Nephron progenitor cell (in vitro differentiated cells): ENCODE measurements at regions not wholly inside any gene's neighbourhood (a gene's known extent, or its start where the extent isn't known, plus 50 kb on each side); places are given as distances from the start of the nearest gene placed in this dataset.

ENCODE experiments used
- DNase-seq: peaks from one replicate; pipeline ENCODE4 v3.0.0; 2021
- H3K27ac Mint-ChIP-seq: 2 replicates; pipeline ENCODE4 v1.8.0; 2021; ENCODE audit warnings: mild to moderate bottlenecking, moderate library complexity, mixed read lengths
- H3K27me3 Mint-ChIP-seq: 2 replicates; pipeline ENCODE4 v1.8.0; 2021; ENCODE audit warnings: mild to moderate bottlenecking, low read depth, mixed read lengths; ENCODE audit not compliant: poor library complexity
- H3K36me3 Mint-ChIP-seq: 2 replicates; pipeline ENCODE4 v1.8.0; 2021; ENCODE audit warnings: low read depth, mixed read lengths
- H3K4me1 Mint-ChIP-seq: 2 replicates; pipeline ENCODE4 v1.8.0; 2021; ENCODE audit warnings: mixed read lengths
- H3K4me3 Mint-ChIP-seq: 2 replicates; pipeline ENCODE4 v1.8.0; 2021; ENCODE audit warnings: mild to moderate bottlenecking, moderate library complexity, mixed read lengths
- H3K9me3 Mint-ChIP-seq: 2 replicates; pipeline ENCODE4 v1.8.0; 2021; ENCODE audit warnings: mild to moderate bottlenecking, moderate library complexity, mixed read lengths
- TF ChIP-seq, protein P1 (sequence below): fragments of 200-600 bp; sonication (generic); IDR thresholded peaks from 2 replicates; pipeline ENCODE4 v1.5.0; 2021; ENCODE audit warnings: antibody characterized with exemption

DNA sequence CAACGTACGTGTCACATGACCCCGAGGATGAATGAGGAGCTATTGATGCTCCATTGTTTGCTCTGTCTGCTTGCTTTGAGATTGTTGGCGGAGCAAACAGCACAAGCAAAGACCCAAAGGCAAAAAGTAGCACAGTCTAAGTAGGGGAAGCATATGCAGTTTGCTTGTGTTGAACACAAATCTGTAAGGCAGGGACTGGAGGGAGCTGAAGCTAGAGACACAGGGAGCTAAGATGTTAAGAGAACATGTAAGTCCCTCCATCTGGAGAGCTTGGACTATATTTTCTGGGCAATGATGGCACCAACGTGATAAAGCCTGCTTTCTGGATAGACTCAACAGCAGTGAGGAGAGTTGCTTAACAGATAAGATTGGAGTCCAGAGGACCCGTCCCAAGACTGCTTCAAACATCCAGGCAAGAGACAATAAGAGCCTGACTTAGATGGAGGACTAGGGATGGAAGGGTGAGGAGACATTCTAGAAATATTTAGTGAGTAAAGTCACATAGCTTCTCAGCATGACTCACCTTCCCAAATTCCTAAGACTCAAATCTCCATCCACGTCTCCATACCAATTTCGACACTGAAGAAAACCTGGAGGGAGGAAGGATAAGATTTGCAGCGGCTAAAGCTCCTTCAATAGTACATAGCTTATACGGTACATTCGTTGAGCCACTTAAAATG, 88.1 kb upstream of the KLF7 start:
- no peak overlapping the region for H3K4me3 Mint-ChIP-seq
- no peak for DNase-seq
- H3K36me3 Mint-ChIP-seq: no peaks in the 10 kb centered on the region
- peaks cover 42% of the 10 kb centered on the region for H3K4me1 Mint-ChIP-seq
- H3K27ac Mint-ChIP-seq: no peak overlapping the region
- TF ChIP-seq, protein P1, sequence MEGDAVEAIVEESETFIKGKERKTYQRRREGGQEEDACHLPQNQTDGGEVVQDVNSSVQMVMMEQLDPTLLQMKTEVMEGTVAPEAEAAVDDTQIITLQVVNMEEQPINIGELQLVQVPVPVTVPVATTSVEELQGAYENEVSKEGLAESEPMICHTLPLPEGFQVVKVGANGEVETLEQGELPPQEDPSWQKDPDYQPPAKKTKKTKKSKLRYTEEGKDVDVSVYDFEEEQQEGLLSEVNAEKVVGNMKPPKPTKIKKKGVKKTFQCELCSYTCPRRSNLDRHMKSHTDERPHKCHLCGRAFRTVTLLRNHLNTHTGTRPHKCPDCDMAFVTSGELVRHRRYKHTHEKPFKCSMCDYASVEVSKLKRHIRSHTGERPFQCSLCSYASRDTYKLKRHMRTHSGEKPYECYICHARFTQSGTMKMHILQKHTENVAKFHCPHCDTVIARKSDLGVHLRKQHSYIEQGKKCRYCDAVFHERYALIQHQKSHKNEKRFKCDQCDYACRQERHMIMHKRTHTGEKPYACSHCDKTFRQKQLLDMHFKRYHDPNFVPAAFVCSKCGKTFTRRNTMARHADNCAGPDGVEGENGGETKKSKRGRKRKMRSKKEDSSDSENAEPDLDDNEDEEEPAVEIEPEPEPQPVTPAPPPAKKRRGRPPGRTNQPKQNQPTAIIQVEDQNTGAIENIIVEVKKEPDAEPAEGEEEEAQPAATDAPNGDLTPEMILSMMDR: no peak
- H3K9me3 Mint-ChIP-seq: no peaks in the 10 kb centered on the region
- H3K27me3 Mint-ChIP-seq: no peaks in the 10 kb centered on the region

DNA sequence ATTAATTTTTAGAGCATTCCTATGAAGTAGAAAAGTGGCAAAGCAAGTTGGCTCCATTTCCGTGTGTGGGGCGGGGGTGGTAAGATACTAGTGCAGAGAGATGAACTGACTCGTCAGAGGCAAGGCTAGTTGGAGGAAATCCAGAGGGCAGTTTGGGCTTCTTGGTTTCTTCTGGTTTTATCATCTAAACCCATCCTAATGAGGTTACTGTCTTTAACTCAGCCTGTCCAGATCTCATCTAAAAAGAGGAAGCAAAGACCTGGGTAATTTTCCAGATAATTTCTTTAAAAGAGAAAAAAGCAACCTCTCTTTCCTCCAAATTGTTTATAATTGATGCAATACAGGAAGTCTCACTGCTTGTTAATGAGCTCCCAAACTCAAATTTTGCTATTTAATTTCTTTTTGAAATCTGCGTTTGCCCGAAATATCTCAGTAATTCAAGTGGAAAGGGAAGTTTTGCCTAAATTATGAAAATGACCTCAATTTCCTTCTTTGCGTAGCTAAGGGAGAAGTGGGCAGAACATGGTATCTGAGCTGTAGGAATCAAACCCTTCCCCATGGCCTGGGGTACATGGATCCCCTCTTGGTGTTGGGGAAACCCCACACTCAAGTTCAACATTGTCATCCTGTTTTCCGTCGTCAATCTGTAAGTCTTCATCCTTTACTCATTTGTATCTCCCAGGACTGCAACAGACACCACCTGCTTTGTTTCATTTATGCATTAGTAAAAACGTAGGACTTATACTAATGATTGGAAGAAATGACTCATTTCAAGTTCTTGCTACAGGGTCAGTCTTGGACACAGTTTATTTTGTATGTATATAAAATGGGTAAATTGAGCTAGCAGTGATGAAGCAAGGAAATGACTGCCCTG, 89.1 kb upstream of the KLF7 start:
- no peaks in the 10 kb centered on the region for H3K9me3 Mint-ChIP-seq
- TF ChIP-seq, protein P1: no peak
- H3K27ac Mint-ChIP-seq: no peak overlapping the region
- no peak for DNase-seq
- no peak overlapping the region for H3K4me3 Mint-ChIP-seq
- peaks cover 44% of the 10 kb centered on the region for H3K4me1 Mint-ChIP-seq
- no peaks in the 10 kb centered on the region for H3K36me3 Mint-ChIP-seq
- no peaks in the 10 kb centered on the region for H3K27me3 Mint-ChIP-seq

DNA sequence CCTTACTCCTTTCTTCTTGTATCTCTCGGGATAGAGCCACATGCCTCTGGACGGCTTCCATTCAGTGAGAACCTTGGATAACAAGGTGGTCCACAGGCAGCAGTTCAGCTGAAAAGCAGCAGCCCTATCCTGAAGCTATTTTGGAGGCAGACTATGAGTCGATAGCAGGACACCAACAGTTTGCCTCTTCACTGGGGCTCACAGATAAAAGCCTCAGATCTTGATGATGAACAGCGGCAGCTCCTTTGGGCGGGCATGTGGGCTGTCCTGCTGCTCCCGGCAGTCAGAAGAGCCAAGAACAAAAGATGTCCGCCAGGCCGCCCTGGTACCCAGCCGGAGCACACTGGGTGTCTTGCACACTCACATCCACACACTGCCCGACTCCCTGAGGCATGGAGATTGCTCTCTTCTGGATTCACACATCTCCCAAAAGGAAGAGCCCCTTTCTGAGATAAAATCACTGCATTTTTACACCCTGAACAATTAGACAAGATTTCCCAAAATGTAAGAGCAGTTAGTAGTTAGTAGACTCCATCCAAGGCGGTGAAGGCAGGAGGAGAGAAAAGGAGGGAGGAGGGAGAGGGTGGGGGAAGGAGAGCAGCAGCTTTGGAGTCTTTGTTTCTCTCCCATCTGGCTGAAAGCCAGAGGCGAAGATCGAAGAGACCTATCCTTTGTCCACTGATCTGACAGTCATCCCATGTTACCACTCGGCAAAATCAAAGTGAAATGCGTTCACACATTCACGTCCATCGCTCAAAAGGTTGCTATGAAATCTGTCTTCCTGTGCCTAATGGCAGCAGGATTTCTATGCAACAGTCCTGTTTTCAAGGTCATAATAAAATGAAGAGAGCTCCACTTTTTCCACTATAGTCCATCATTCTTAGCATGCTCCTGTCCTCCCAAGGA, 90.1 kb upstream of the KLF7 start:
- Mint-ChIP-seq H3K4me3 (no peak overlapping the region), H3K36me3 (no peaks in the 10 kb centered on the region)
- DNase-seq: no peak

DNA sequence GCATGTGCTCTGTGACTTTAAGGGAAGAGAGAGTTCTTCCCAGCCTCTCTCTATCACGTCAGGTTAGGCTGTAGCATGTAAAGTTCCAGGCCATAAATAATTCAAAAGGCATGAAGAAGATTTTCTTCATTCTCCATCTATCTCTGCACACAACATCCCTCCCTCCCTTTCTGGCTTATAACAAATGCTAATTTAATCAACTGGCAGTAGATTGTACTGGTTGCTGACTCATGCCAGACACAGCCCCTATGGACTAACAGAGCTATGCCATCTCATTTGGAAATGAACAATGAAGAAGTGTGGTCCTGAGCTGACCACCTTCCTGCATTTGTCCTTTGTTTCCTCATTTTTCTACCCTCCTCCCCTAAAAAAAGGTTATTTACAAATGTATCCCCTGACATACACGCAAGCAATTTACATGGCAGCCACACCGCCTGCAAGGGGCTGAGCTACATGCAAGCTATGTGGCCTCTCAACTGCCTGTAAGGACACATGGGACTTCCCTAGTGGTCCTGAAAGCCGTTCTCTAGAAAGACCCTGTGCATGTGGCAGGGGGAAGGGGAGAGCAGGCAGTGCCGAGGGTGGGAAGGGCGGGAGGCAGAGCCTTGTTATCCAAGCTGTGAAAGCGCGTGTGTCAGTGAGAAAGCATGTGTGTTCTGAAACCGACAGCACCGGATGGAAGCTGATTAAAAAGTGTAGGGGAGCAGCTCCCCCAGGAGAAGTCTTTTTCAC, 90.9 kb upstream of the KLF7 start:
- DNase-seq: no peak
- H3K9me3 Mint-ChIP-seq: no peaks in the 10 kb centered on the region
- no peak overlapping the region for H3K4me3 Mint-ChIP-seq
- no peaks in the 10 kb centered on the region for H3K27me3 Mint-ChIP-seq
- TF ChIP-seq, protein P1: no peak
- H3K36me3 Mint-ChIP-seq: no peaks in the 10 kb centered on the region
- H3K27ac Mint-ChIP-seq: no peak overlapping the region
- peaks cover 44% of the 10 kb centered on the region for H3K4me1 Mint-ChIP-seq

More for the DNA sequence above, 90.1 kb upstream of the KLF7 start:
- H3K27ac Mint-ChIP-seq: no peak overlapping the region
- H3K4me1 Mint-ChIP-seq: peaks cover 44% of the 10 kb centered on the region
- H3K9me3 Mint-ChIP-seq: no peaks in the 10 kb centered on the region
- no peaks in the 10 kb centered on the region for H3K27me3 Mint-ChIP-seq
- TF ChIP-seq, protein P1: no peak
